T47D (cell line): ENCODE measurements at regions not wholly inside any gene's neighbourhood (a gene's known extent, or its start where the extent isn't known, plus 50 kb on each side); places are given as distances from the start of the nearest gene placed in this dataset.
"Not testable (repeated sequence)": the region's sequence is repeated elsewhere in the genome, so short reads cannot be mapped to it uniquely, and the experiment has no call there.

Experiments used
- DNase-seq, 2 experiments: peaks; one replicate each; pipeline versions ENCODE4 v3.0.0 to v3.0.0-alpha.2; 2011 to 2012; ENCODE audit warnings: low read depth in 1 of 2, low spot score in 1 of 2
- JUND ChIP-seq: IDR thresholded peaks from 2 replicates; pipeline ENCODE4 v1.6.1; 2012; ENCODE audit warnings: low read depth
- in situ Hi-C: cut with HindIII; loops from 2 replicates; pipeline ENCODE4 v1.10.0; 2016; ENCODE audit warnings: low sequenced_read_pairs, low pct_unique_long_range_greater_than_20kb

GRCh38 chr14:29370024-29370423 is 557.6 kb downstream of the PRKD1 start:
- in situ Hi-C loops, result no loop called here
- no peak for TF ChIP-seq JUND
- DNase-seq, result no peak

GRCh38 chr14:29376237-29376636 is 551.4 kb downstream of the PRKD1 start:
- in situ Hi-C loops, result no loop called here
- DNase-seq, result no peak
- no peak for TF ChIP-seq JUND

DNA sequence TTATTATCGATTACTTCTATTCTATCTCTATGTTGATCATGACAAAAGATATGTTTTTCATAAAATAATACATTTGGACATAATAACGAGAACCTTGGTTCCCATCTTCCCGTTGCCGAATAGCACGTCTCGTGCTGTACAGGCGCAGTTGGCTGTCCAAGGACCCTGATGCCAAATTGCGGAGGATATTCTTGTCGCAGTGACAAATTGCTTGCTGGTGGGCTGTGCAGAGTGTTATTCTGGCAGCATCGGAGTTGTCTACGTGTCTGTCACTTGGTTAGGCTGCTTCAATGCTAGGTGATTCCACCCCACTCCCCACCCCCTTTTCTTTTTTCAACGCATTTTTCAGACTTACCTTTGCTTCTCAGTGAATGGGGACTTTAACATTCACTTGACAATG is 546.8 kb downstream of the PRKD1 start:
- in situ Hi-C loops, result no loop called here

GRCh38 chr14:29388571-29388970 is 539.1 kb downstream of the PRKD1 start:
- no peak for DNase-seq
- no peak for TF ChIP-seq JUND
- in situ Hi-C loops, result no loop called here

More for the DNA sequence above, 546.8 kb downstream of the PRKD1 start:
- no peak for TF ChIP-seq JUND
- DNase-seq, result no peak

DNA sequence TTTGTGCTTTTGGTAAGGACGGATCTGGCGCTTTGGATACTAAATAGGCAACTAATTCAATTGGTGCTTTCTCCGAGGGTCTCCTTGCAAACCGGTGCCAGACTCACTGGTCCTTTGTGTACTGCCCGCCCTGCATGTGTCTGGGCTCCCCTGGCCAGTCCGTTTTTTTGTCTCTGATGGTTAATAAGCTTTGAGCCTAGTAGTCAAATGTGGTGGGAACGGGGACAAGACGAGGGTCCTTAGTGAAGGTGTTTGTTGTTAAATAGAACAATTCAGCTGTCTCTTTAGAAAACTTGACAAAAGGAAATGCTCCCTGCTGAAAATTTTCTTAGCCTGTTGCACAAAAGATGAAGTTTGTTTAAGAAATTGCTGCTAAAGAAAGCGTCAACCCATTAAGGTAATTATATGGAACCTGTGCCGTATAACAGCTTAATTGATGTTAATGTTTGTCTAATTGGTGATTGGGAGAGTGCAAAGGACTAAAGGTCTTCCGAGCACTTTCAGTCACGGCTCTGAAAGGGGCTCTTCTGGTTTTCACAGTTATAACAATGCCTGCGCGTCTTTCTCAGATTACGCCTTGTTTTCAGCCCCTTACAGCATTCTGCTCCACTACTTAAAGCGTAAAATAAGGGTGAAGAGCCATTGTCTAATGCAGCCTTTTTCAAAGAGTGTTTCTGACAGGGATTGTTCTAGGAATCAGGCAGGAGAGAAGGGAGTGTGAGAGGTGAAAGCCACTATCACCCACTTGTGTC is 537.4 kb downstream of the PRKD1 start:
- DNase-seq, result no peak
- no peak for TF ChIP-seq JUND
- in situ Hi-C loops, result no loop called here

- DNase-seq, result no peak
- TF ChIP-seq JUND, result no peak
- in situ Hi-C loops, result no loop called here
These were observed 536.4 kb downstream of the PRKD1 start for GRCh38 chr14:29391231-29391630.

DNA sequence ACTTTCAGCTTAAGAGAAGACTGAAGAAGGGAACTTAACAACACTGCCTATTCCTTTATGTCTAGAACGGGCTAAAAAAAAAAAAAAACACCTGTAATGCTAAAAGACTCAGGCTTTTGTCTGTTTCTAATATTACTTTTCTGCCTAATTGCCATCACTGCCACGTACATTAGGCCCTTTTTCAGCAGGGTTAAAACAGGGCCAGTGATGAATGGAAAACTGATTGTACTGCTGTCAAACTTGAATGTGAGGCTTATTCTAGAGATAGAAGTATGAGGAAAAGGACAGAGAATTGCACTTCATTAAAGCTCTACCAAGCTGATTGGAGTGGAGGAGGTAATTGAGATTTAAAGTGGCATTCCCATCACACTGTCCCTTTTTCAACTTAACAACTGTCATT is 535.8 kb downstream of the PRKD1 start:
- no peak for DNase-seq
- in situ Hi-C loops, result no loop called here
- TF ChIP-seq JUND, result no peak

DNA sequence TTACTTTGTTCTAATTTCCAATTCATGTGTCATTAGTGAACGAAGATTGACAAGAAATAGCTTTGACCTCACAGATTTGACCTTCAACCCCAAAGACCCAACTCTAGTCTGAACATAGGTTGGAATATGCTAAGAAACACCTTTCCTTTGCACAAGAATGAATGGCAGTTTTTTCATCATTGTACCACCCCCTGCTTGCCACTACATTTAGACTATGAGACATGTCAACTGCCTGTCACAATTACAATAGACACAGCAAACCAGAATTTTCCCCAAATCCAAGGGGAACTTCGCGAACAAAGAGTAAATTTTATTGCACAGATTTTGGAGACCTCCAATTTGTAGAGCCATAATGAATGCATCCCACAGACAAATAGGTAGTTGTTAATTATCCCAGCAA is 535.4 kb downstream of the PRKD1 start:
- no peak for TF ChIP-seq JUND
- in situ Hi-C loops, result no loop called here
- DNase-seq, result no peak

- in situ Hi-C loops, result no loop called here
- DNase-seq, result no peak
- no peak for TF ChIP-seq JUND
These were observed 524.6 kb downstream of the PRKD1 start for GRCh38 chr14:29403091-29403490.

DNA sequence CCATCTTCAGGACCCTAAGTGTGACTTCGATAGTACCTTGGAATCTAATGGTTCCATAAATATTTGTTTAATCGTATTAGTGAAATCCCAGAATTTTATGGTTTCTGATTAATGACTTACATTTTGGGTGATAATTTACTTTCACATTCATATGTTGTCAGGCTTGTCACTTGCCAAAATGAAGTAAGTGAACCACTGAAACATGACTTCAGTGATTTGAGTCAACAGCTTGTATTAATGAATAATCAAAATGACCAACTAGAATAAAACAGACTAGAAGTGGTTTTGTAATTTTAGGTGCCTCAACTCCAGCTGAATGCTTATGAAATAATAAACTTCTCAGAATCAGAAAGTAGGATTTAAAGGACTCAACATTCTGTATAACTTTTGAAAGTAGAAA is 517.1 kb downstream of the PRKD1 start:
- TF ChIP-seq JUND, result no peak
- DNase-seq, result no peak
- in situ Hi-C loops, result no loop called here

- DNase-seq, in situ Hi-C loops: not testable (repeated sequence)
These were observed 512.7 kb downstream of the PRKD1 start for GRCh38 chr14:29414931-29415330.

- no peak for DNase-seq
- TF ChIP-seq JUND, result no peak
- in situ Hi-C loops, result no loop called here
These were observed 507.9 kb downstream of the PRKD1 start for GRCh38 chr14:29419736-29420135.

GRCh38 chr14:29421156-29421728 is 506.4 kb downstream of the PRKD1 start:
- DNase-seq, result no peak
- in situ Hi-C loops, result no loop called here
- TF ChIP-seq JUND, result no peak
